ENCODE measurements at regions not wholly inside any gene's neighbourhood (a gene's known extent, or its start where the extent isn't known, plus 50 kb on each side); places are given as distances from the start of the nearest gene placed in this dataset.

GRCh38 chr2:64244037-64244416, 99.8 kb upstream of the PELI1 start:
- TF ChIP-seq EZH2phosphoT487 (IDR thresholded peaks at IDR 0.05; ENCODE audit: low read depth), result no peak
- TF ChIP-seq CTCF (IDR thresholded peaks at IDR 0.05; ENCODE audit: low read depth, low read length), result no peak
- no peak overlapping the region for H3K27ac ChIP-seq (ENCODE audit: low read length)
- no peaks in the 10 kb centered on the region for H4K20me1 ChIP-seq (ENCODE audit: insufficient read depth, low read length)
- H3K9ac ChIP-seq (ENCODE audit: low read length), result no peak overlapping the region
- no peak overlapping the region for H3K4me2 ChIP-seq (ENCODE audit: low read length)
- H2AFZ ChIP-seq (ENCODE audit: low read depth, low read length), result no peak overlapping the region
- H3K79me2 ChIP-seq (ENCODE audit: low read length), result no peaks in the 10 kb centered on the region
- H3K9me3 ChIP-seq (ENCODE audit: insufficient read depth, low read length), result no peaks in the 10 kb centered on the region
- no peak overlapping the region for H3K4me3 ChIP-seq (ENCODE audit: low read length)
- peaks cover 4% of the 10 kb centered on the region for H3K4me1 ChIP-seq (ENCODE audit: low read length)
- 0 out of 2 replicates have a peak, but pooled peaks cover 3% of the 10 kb centered on the region for H3K27me3 ChIP-seq (ENCODE audit: low read depth, low read length)
- no peaks in the 10 kb centered on the region for H3K36me3 ChIP-seq (replicated peaks; ENCODE audit: low read depth, low read length)

DNA sequence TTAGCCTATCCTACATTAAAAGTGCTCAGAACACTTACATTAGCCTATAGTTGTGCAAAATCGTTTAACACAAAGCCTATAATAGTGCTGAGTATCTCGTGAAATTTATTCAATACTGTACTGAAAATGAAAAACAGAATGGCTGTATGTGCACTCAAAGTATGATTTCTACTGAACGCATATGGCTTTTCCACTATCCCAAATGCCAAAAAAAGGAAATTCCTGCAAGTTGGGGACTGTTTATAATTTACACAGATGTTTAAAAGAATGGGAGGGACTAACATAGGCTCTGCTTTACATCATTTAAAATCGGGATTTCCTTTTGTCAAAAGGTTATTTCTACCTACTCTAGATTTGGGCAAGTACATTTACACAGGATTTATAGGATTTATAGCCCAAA, 101.4 kb upstream of the PELI1 start:
- H3K9ac ChIP-seq (ENCODE audit: low read length), result no peak overlapping the region
- no peak overlapping the region for H3K4me3 ChIP-seq (ENCODE audit: low read length)
- 0 out of 2 replicates have a peak, but pooled peaks cover 3% of the 10 kb centered on the region for H3K27me3 ChIP-seq (ENCODE audit: low read depth, low read length)
- no peaks in the 10 kb centered on the region for H4K20me1 ChIP-seq (ENCODE audit: insufficient read depth, low read length)
- peaks cover 4% of the 10 kb centered on the region for H3K4me1 ChIP-seq (ENCODE audit: low read length)
- H3K79me2 ChIP-seq (ENCODE audit: low read length), result no peaks in the 10 kb centered on the region
- H3K9me3 ChIP-seq (ENCODE audit: insufficient read depth, low read length), result no peaks in the 10 kb centered on the region
- no peak overlapping the region for H2AFZ ChIP-seq (ENCODE audit: low read depth, low read length)
- no peak overlapping the region for H3K27ac ChIP-seq (ENCODE audit: low read length)
- H3K4me2 ChIP-seq (ENCODE audit: low read length), result no peak overlapping the region
- no peak for TF ChIP-seq CTCF (IDR thresholded peaks at IDR 0.05; ENCODE audit: low read depth, low read length)
- H3K36me3 ChIP-seq (replicated peaks; ENCODE audit: low read depth, low read length), result no peaks in the 10 kb centered on the region

GRCh38 chr2:64246962-64247361, 102.7 kb upstream of the PELI1 start:
- no peak overlapping the region for H3K4me2 ChIP-seq (ENCODE audit: low read length)
- peaks cover 4% of the 10 kb centered on the region for H3K4me1 ChIP-seq (ENCODE audit: low read length)
- H3K27ac ChIP-seq (ENCODE audit: low read length), result no peak overlapping the region
- no peak overlapping the region for H3K4me3 ChIP-seq (ENCODE audit: low read length)
- H3K36me3 ChIP-seq (replicated peaks; ENCODE audit: low read depth, low read length), result no peaks in the 10 kb centered on the region
- no peaks in the 10 kb centered on the region for H3K79me2 ChIP-seq (ENCODE audit: low read length)
- H3K9ac ChIP-seq (ENCODE audit: low read length), result no peak overlapping the region
- H2AFZ ChIP-seq (ENCODE audit: low read depth, low read length), result no peak overlapping the region
- no peaks in the 10 kb centered on the region for H3K9me3 ChIP-seq (ENCODE audit: insufficient read depth, low read length)
- 0 out of 2 replicates have a peak, but pooled peaks cover 3% of the 10 kb centered on the region for H3K27me3 ChIP-seq (ENCODE audit: low read depth, low read length)
- H4K20me1 ChIP-seq (ENCODE audit: insufficient read depth, low read length), result no peaks in the 10 kb centered on the region
- TF ChIP-seq EZH2phosphoT487 (IDR thresholded peaks at IDR 0.05; ENCODE audit: low read depth) (no peak), CTCF (IDR thresholded peaks at IDR 0.05; ENCODE audit: low read depth, low read length) (no peak)

- no peak overlapping the region for H3K4me3 ChIP-seq (ENCODE audit: low read length)
- no peaks in the 10 kb centered on the region for H3K9me3 ChIP-seq (ENCODE audit: insufficient read depth, low read length)
- no peak overlapping the region for H3K27ac ChIP-seq (ENCODE audit: low read length)
- TF ChIP-seq EZH2phosphoT487 (IDR thresholded peaks at IDR 0.05; ENCODE audit: low read depth), result no peak
- TF ChIP-seq CTCF (IDR thresholded peaks at IDR 0.05; ENCODE audit: low read depth, low read length), result no peak
- no peaks in the 10 kb centered on the region for H3K27me3 ChIP-seq (ENCODE audit: low read depth, low read length)
- H4K20me1 ChIP-seq (ENCODE audit: insufficient read depth, low read length), result no peaks in the 10 kb centered on the region
- H3K79me2 ChIP-seq (ENCODE audit: low read length), result no peaks in the 10 kb centered on the region
- no peak overlapping the region for H2AFZ ChIP-seq (ENCODE audit: low read depth, low read length)
- no peak overlapping the region for H3K4me2 ChIP-seq (ENCODE audit: low read length)
- H3K36me3 ChIP-seq (replicated peaks; ENCODE audit: low read depth, low read length), result no peaks in the 10 kb centered on the region
- peaks cover 4% of the 10 kb centered on the region for H3K4me1 ChIP-seq (ENCODE audit: low read length)
- no peak overlapping the region for H3K9ac ChIP-seq (ENCODE audit: low read length)
Observed at GRCh38 chr2:64249426-64249825, 105.2 kb upstream of the PELI1 start.

Measured in OCI-LY3 (cell line).